Mesodermal cell (in vitro differentiated cells): ENCODE measurements at regions not wholly inside any gene's neighbourhood (a gene's known extent, or its start where the extent isn't known, plus 50 kb on each side); places are given as distances from the start of the nearest gene placed in this dataset.

Source experiments
- H3K27ac ChIP-seq: 2 replicates; pipeline ENCODE4 v1.7.0; 2013; ENCODE audit warnings: mild to moderate bottlenecking, low read depth, low read length, moderate library complexity; ENCODE audit not compliant: severe bottlenecking
- H3K36me3 ChIP-seq: 2 replicates; pipeline ENCODE4 v1.7.1; 2013; ENCODE audit warnings: mild to moderate bottlenecking, low read length, moderate library complexity; ENCODE audit not compliant: control insufficient read depth, insufficient read depth
- H3K4me1 ChIP-seq: one replicate; pipeline ENCODE4 v1.7.1; 2013; ENCODE audit warnings: mild to moderate bottlenecking, low read length; ENCODE audit not compliant: insufficient read depth, control insufficient read depth, poor library complexity, severe bottlenecking
- H3K4me3 ChIP-seq: 2 replicates; pipeline ENCODE4 v1.7.0; 2013; ENCODE audit warnings: low read length, control low read depth, mild to moderate bottlenecking; ENCODE audit not compliant: insufficient read depth, poor library complexity, severe bottlenecking; ENCODE audit errors: extremely low read depth
- H3K9me3 ChIP-seq: 2 replicates; pipeline ENCODE4 v1.7.1; 2013; ENCODE audit warnings: mild to moderate bottlenecking, low read length, moderate library complexity; ENCODE audit not compliant: control insufficient read depth
- WGBS, 2 experiments: methylation state at CpG; one replicate each; pipeline ENCODE4 v1.1.5; 2013; ENCODE audit warnings: missing lambda C conversion rate in 2 of 2; ENCODE audit not compliant: insufficient coverage in 2 of 2; 5-methylcytosine and 5-hydroxymethylcytosine counted together

GRCh38 chr5:101424530-101425175 lies 521.6 kb upstream of the ST8SIA4 start:
- WGBS, 2 experiments, result no CpG with 5 or more reads among the region's 2 CpGs
- Histone ChIP-seq H3K27ac (no peak overlapping the region), H3K9me3 (no peaks in the 10 kb centered on the region), H3K4me3 (no peak overlapping the region), H3K4me1 (no peaks in the 10 kb centered on the region), H3K36me3 (no peaks in the 10 kb centered on the region)

GRCh38 chr5:101418713-101419118 lies 515.6 kb upstream of the ST8SIA4 start:
- Histone ChIP-seq H3K4me1 (no peaks in the 10 kb centered on the region), H3K27ac (no peak overlapping the region), H3K4me3 (no peak overlapping the region), H3K36me3 (no peaks in the 10 kb centered on the region), H3K9me3 (no peaks in the 10 kb centered on the region)
- 83% methylated on average over 1 of the region's 1 CpG; no CpG with 5 or more reads in 1 of the 2 experiments for WGBS, 2 experiments

GRCh38 chr5:101404531-101404930 lies 501.4 kb upstream of the ST8SIA4 start:
- Histone ChIP-seq H3K27ac (no peak overlapping the region), H3K4me1 (no peaks in the 10 kb centered on the region), H3K4me3 (no peak overlapping the region), H3K36me3 (no peaks in the 10 kb centered on the region), H3K9me3 (no peaks in the 10 kb centered on the region)
- 88% methylated on average over 1 of the region's 1 CpG; no CpG with 5 or more reads in 1 of the 2 experiments for WGBS, 2 experiments

- Histone ChIP-seq H3K27ac (no peak overlapping the region), H3K36me3 (no peaks in the 10 kb centered on the region), H3K9me3 (no peaks in the 10 kb centered on the region), H3K4me3 (no peak overlapping the region), H3K4me1 (no peaks in the 10 kb centered on the region)
- WGBS, 2 experiments, result 80 to 81% methylated on average over 3 of the region's 5 CpGs
These were observed 490.8 kb upstream of the ST8SIA4 start for GRCh38 chr5:101393795-101394450.

- no peaks in the 10 kb centered on the region for H3K4me1 ChIP-seq
- no peak overlapping the region for H3K27ac ChIP-seq
- H3K36me3 ChIP-seq, result no peaks in the 10 kb centered on the region
- no peak overlapping the region for H3K4me3 ChIP-seq
- H3K9me3 ChIP-seq, result no peaks in the 10 kb centered on the region
- 5 to 10% methylated on average over 2 of the region's 4 CpGs for WGBS, 2 experiments
These were observed 487.2 kb upstream of the ST8SIA4 start for GRCh38 chr5:101390151-101390908.

GRCh38 chr5:101385276-101385675 lies 482.2 kb upstream of the ST8SIA4 start:
- H3K4me3 ChIP-seq, result no peak overlapping the region
- no peaks in the 10 kb centered on the region for H3K9me3 ChIP-seq
- H3K36me3 ChIP-seq, result no peaks in the 10 kb centered on the region
- WGBS, 2 experiments, result 80 to 100% methylated on average over 1 of the region's 1 CpG
- H3K27ac ChIP-seq, result no peak overlapping the region
- no peaks in the 10 kb centered on the region for H3K4me1 ChIP-seq

- no peak overlapping the region for H3K4me3 ChIP-seq
- no peak overlapping the region for H3K27ac ChIP-seq
- H3K9me3 ChIP-seq, result no peaks in the 10 kb centered on the region
- H3K36me3 ChIP-seq, result no peaks in the 10 kb centered on the region
- H3K4me1 ChIP-seq, result no peaks in the 10 kb centered on the region
- 60 to 62% methylated on average over 1 to 5 of the region's 8 CpGs for WGBS, 2 experiments
These were observed 467.1 kb upstream of the ST8SIA4 start for GRCh38 chr5:101370181-101370580.

GRCh38 chr5:101364469-101364868 lies 461.4 kb upstream of the ST8SIA4 start:
- Histone ChIP-seq H3K36me3 (no peaks in the 10 kb centered on the region), H3K9me3 (no peaks in the 10 kb centered on the region), H3K27ac (no peak overlapping the region), H3K4me1 (no peaks in the 10 kb centered on the region), H3K4me3 (no peak overlapping the region)
- 97 to 100% methylated on average over 2 to 4 of the region's 4 CpGs for WGBS, 2 experiments

GRCh38 chr5:101362067-101362466 lies 459.0 kb upstream of the ST8SIA4 start:
- Histone ChIP-seq H3K9me3 (no peaks in the 10 kb centered on the region), H3K4me1 (no peaks in the 10 kb centered on the region), H3K27ac (no peak overlapping the region), H3K4me3 (no peak overlapping the region), H3K36me3 (no peaks in the 10 kb centered on the region)

GRCh38 chr5:101346906-101347305 lies 443.8 kb upstream of the ST8SIA4 start:
- H3K4me1 ChIP-seq, result no peaks in the 10 kb centered on the region
- H3K27ac ChIP-seq, result no peak overlapping the region
- 80 to 83% methylated on average over 2 to 4 of the region's 4 CpGs for WGBS, 2 experiments
- H3K36me3 ChIP-seq, result no peaks in the 10 kb centered on the region
- no peak overlapping the region for H3K4me3 ChIP-seq
- H3K9me3 ChIP-seq, result no peaks in the 10 kb centered on the region

- no peaks in the 10 kb centered on the region for H3K36me3 ChIP-seq
- WGBS, 2 experiments, result 90 to 97% methylated on average over 7 to 8 of the region's 8 CpGs
These were observed 443.4 kb upstream of the ST8SIA4 start for GRCh38 chr5:101346447-101346846.

More at GRCh38 chr5:101346447-101346846, 443.4 kb upstream of the ST8SIA4 start:
- Histone ChIP-seq H3K9me3 (no peaks in the 10 kb centered on the region), H3K27ac (no peak overlapping the region), H3K4me1 (no peaks in the 10 kb centered on the region), H3K4me3 (no peak overlapping the region)
